ENCODE measurements at regions not wholly inside any gene's neighbourhood (a gene's known extent, or its start where the extent isn't known, plus 50 kb on each side); places are given as distances from the start of the nearest gene placed in this dataset.

GRCh38 chr4:81906905-81907304, 435.2 kb upstream of the RASGEF1B start:
- no peak overlapping the region for H3K27ac Mint-ChIP-seq (ENCODE audit: unreplicated experiment)
- no peaks in the 10 kb centered on the region for H3K9me3 Mint-ChIP-seq (ENCODE audit: low read depth)
- no peak for DNase-seq (ENCODE audit: low spot score)
- H3K27me3 Mint-ChIP-seq (ENCODE audit: low read depth) = peaks cover 5% of the 10 kb centered on the region
- TF ChIP-seq CTCF (IDR thresholded peaks at IDR 0.05) = no peak
- no peak overlapping the region for H3K4me3 Mint-ChIP-seq (ENCODE audit: unreplicated experiment)
- H3K4me1 Mint-ChIP-seq (ENCODE audit: low read depth) = no peaks in the 10 kb centered on the region
- H3K36me3 Mint-ChIP-seq (ENCODE audit: low read depth) = no peaks in the 10 kb centered on the region

GRCh38 chr4:81905971-81906370, 434.3 kb upstream of the RASGEF1B start:
- no peak for TF ChIP-seq CTCF (IDR thresholded peaks at IDR 0.05)
- Mint-ChIP-seq H3K27ac (ENCODE audit: unreplicated experiment) (no peak overlapping the region), H3K36me3 (ENCODE audit: low read depth) (no peaks in the 10 kb centered on the region), H3K4me3 (ENCODE audit: unreplicated experiment) (no peak overlapping the region), H3K9me3 (ENCODE audit: low read depth) (no peaks in the 10 kb centered on the region), H3K27me3 (ENCODE audit: low read depth) (peaks cover 10% of the 10 kb centered on the region), H3K4me1 (ENCODE audit: low read depth) (no peaks in the 10 kb centered on the region)
- DNase-seq (ENCODE audit: low spot score) = no peak

- Mint-ChIP-seq H3K36me3 (ENCODE audit: low read depth) (no peaks in the 10 kb centered on the region), H3K9me3 (ENCODE audit: low read depth) (no peaks in the 10 kb centered on the region), H3K27ac (ENCODE audit: unreplicated experiment) (no peak overlapping the region), H3K27me3 (ENCODE audit: low read depth) (peaks cover 10% of the 10 kb centered on the region), H3K4me3 (ENCODE audit: unreplicated experiment) (no peak overlapping the region), H3K4me1 (ENCODE audit: low read depth) (no peaks in the 10 kb centered on the region)
- DNase-seq (ENCODE audit: low spot score) = no peak
- no peak for TF ChIP-seq CTCF (IDR thresholded peaks at IDR 0.05)
Observed at GRCh38 chr4:81904121-81904520, 432.4 kb upstream of the RASGEF1B start.

GRCh38 chr4:81903212-81903611, 431.5 kb upstream of the RASGEF1B start:
- Mint-ChIP-seq H3K27ac (ENCODE audit: unreplicated experiment) (no peak overlapping the region), H3K4me1 (ENCODE audit: low read depth) (no peaks in the 10 kb centered on the region), H3K9me3 (ENCODE audit: low read depth) (no peaks in the 10 kb centered on the region), H3K27me3 (ENCODE audit: low read depth) (peaks cover 9% of the 10 kb centered on the region), H3K36me3 (ENCODE audit: low read depth) (no peaks in the 10 kb centered on the region), H3K4me3 (ENCODE audit: unreplicated experiment) (no peak overlapping the region)
- no peak for DNase-seq (ENCODE audit: low spot score)
- no peak for TF ChIP-seq CTCF (IDR thresholded peaks at IDR 0.05)

- Mint-ChIP-seq H3K27me3 (ENCODE audit: low read depth) (peaks cover 13% of the 10 kb centered on the region), H3K27ac (ENCODE audit: unreplicated experiment) (no peak overlapping the region), H3K36me3 (ENCODE audit: low read depth) (no peaks in the 10 kb centered on the region), H3K4me3 (ENCODE audit: unreplicated experiment) (no peak overlapping the region), H3K4me1 (ENCODE audit: low read depth) (no peaks in the 10 kb centered on the region), H3K9me3 (ENCODE audit: low read depth) (no peaks in the 10 kb centered on the region)
- no peak for TF ChIP-seq CTCF (IDR thresholded peaks at IDR 0.05)
- DNase-seq (ENCODE audit: low spot score) = no peak
Observed at GRCh38 chr4:81898862-81899504, 427.3 kb upstream of the RASGEF1B start.

Measured in chondrocyte (in vitro differentiated cells).